ENCODE measurements at regions not wholly inside any gene's neighbourhood (a gene's known extent, or its start where the extent isn't known, plus 50 kb on each side); places are given as distances from the start of the nearest gene placed in this dataset.

- no peak for TF ChIP-seq POLR2A (IDR thresholded peaks at IDR 0.05)
- TF ChIP-seq, protein P1, sequence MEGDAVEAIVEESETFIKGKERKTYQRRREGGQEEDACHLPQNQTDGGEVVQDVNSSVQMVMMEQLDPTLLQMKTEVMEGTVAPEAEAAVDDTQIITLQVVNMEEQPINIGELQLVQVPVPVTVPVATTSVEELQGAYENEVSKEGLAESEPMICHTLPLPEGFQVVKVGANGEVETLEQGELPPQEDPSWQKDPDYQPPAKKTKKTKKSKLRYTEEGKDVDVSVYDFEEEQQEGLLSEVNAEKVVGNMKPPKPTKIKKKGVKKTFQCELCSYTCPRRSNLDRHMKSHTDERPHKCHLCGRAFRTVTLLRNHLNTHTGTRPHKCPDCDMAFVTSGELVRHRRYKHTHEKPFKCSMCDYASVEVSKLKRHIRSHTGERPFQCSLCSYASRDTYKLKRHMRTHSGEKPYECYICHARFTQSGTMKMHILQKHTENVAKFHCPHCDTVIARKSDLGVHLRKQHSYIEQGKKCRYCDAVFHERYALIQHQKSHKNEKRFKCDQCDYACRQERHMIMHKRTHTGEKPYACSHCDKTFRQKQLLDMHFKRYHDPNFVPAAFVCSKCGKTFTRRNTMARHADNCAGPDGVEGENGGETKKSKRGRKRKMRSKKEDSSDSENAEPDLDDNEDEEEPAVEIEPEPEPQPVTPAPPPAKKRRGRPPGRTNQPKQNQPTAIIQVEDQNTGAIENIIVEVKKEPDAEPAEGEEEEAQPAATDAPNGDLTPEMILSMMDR (IDR thresholded peaks at IDR 0.05): no peak
Measured at GRCh38 chr20:22509090-22509842, 75.1 kb downstream of the FOXA2 start.
